HCT116 (cell line): ENCODE measurements at regions not wholly inside any gene's neighbourhood (a gene's known extent, or its start where the extent isn't known, plus 50 kb on each side); places are given as distances from the start of the nearest gene placed in this dataset.

Experiments used
- ATAC-seq: fragments of 200-7000 bp; cut with Tn5 transposase; 2 replicates; pipeline ENCODE4 v1.9.1; 2020; ENCODE audit warnings: mild to moderate bottlenecking, moderate library complexity
- BruUV-seq: library from RNA; stranded (reverse); fragments of 400-500 nt; replicated peaks from 2 replicates; lab custom pipeline; 2021; lab: Mats Ljungman, UMichigan
- CTCF ChIA-PET: fragments of 300-600 bp; sonication (Branson Sonifier 250); formaldehyde crosslinking; loops from one replicate; lab custom pipeline; 2021; ENCODE audit warnings: antibody characterized with exemption; lab: Charles Lee
- POLR2A ChIA-PET: fragments of 300-600, 350-600 bp; sonication (Branson Sonifier 250); formaldehyde crosslinking; loops from one replicate; lab custom pipeline; 2021; ENCODE audit warnings: antibody characterized with exemption; lab: Charles Lee
- RAD21 ChIA-PET, 2 experiments: fragments of 300-600 bp; sonication (Branson Sonifier 250); formaldehyde crosslinking; loops; one replicate each; lab custom pipeline; 2023; ENCODE audit warnings: low total read pairs in 2 of 2; ENCODE audit not compliant: uncharacterized antibody in 2 of 2, unreplicated experiment in 2 of 2, low non-redundant PET in 1 of 2; lab: Charles Lee
- DNase-seq: peaks from one replicate; pipeline ENCODE4 v3.0.0-alpha.2; 2010; ENCODE audit warnings: low read depth, low spot score
- H2AFZ ChIP-seq: fragments of 200-600 bp; shearing (Covaris generic), sonication (generic); 2 replicates; pipeline ENCODE4 v1.6.1; 2017; ENCODE audit warnings: low read depth, mixed run types, mixed read lengths, antibody characterized with exemption, low read length; ENCODE audit not compliant: poor library complexity, severe bottlenecking
- H3K27ac ChIP-seq: 2 replicates; pipeline ENCODE4 v1.5.1; 2012; ENCODE audit warnings: low read depth, low read length
- H3K27me3 ChIP-seq: fragments of 200-600 bp; sonication (generic); 2 replicates; pipeline ENCODE4 v1.6.1; 2016; ENCODE audit warnings: mixed run types, low read length, mixed read lengths; ENCODE audit not compliant: insufficient read depth
- H3K36me3 ChIP-seq, 2 experiments: fragments of 200-500 bp in 1 of 2; fragments of 200-600 bp in 1 of 2; sonication (Bioruptor generic) in 1 of 2; sonication (generic) in 1 of 2; 2 replicates each; pipeline versions ENCODE4 v1.5.1 to v1.6.1; 2014 to 2016; ENCODE audit warnings: low read length in 2 of 2, inconsistent platforms in 1 of 2, mixed read lengths in 1 of 2, mixed run types in 1 of 2; ENCODE audit not compliant: insufficient read depth in 2 of 2, control insufficient read depth in 1 of 2
- H3K4me1 ChIP-seq, 2 experiments: fragments of 200-600 bp in 1 of 2; sonication (generic) in 1 of 2; 2 replicates each; pipeline versions ENCODE4 v1.5.1 to v1.6.1; 2012 to 2017; ENCODE audit warnings: low read length in 2 of 2, inconsistent platforms in 1 of 2, mild to moderate bottlenecking in 1 of 2, mixed read lengths in 1 of 2, mixed run types in 1 of 2, moderate library complexity in 1 of 2; ENCODE audit not compliant: insufficient read depth in 2 of 2, control insufficient read depth in 1 of 2
- H3K4me2 ChIP-seq: fragments of 200-600 bp; sonication (generic); 2 replicates; pipeline ENCODE4 v1.6.1; 2017; ENCODE audit warnings: mixed run types, low read length, mixed read lengths
- H3K4me3 ChIP-seq, 2 experiments: fragments of 200-600 bp in 1 of 2; sonication (generic) in 1 of 2; replicated peaks in 1 of 2; 2 replicates each; pipeline ENCODE4 v1.5.1; 2011 to 2016; ENCODE audit warnings: low read length in 2 of 2, control low read depth in 1 of 2, low read depth in 1 of 2, mild to moderate bottlenecking in 1 of 2, mixed read lengths in 1 of 2, mixed run types in 1 of 2
- H3K79me2 ChIP-seq: fragments of 200-600 bp; sonication (generic); 2 replicates; pipeline ENCODE4 v1.6.1; 2017; ENCODE audit warnings: mild to moderate bottlenecking, mixed run types, low read length, moderate library complexity, mixed read lengths; ENCODE audit not compliant: insufficient read depth
- H3K9ac ChIP-seq: fragments of 200-600 bp; sonication (generic); 2 replicates; pipeline ENCODE4 v1.6.1; 2016; ENCODE audit warnings: low read length, mixed read lengths
- H3K9me2 ChIP-seq: fragments of 200-600 bp; sonication (generic), shearing (Covaris generic); 2 replicates; pipeline ENCODE4 v1.6.1; 2017; ENCODE audit warnings: mixed run types, mild to moderate bottlenecking, moderate library complexity; ENCODE audit not compliant: insufficient read depth
- H3K9me3 ChIP-seq, 2 experiments: fragments of 200-500 bp in 1 of 2; fragments of 200-600 bp in 1 of 2; sonication (Bioruptor generic) in 1 of 2; sonication (generic) in 1 of 2; 2 replicates each; pipeline ENCODE4 v1.6.1; 2014 to 2017; ENCODE audit warnings: low read length in 2 of 2, mixed read lengths in 2 of 2, inconsistent platforms in 1 of 2, low read depth in 1 of 2, mild to moderate bottlenecking in 1 of 2, mixed run types in 1 of 2, moderate library complexity in 1 of 2; ENCODE audit not compliant: control insufficient read depth in 1 of 2, insufficient read depth in 1 of 2
- H4K20me1 ChIP-seq: fragments of 200-600 bp; sonication (generic), shearing (Covaris generic); 2 replicates; pipeline ENCODE4 v1.6.1; 2017; ENCODE audit warnings: mixed run types, mild to moderate bottlenecking, moderate library complexity; ENCODE audit not compliant: insufficient read depth
- ATF3 ChIP-seq: IDR thresholded peaks from 2 replicates; pipeline ENCODE4 v1.6.1; 2012
- CBX3 ChIP-seq: IDR thresholded peaks from 2 replicates; pipeline ENCODE4 v1.6.1; 2012; ENCODE audit warnings: low read depth
- CEBPB ChIP-seq: IDR thresholded peaks from 2 replicates; pipeline ENCODE4 v1.6.1; 2012; ENCODE audit warnings: low read depth
- CTCF ChIP-seq, 3 experiments: fragments of 200-600 bp in 1 of 3; sonication (generic) in 1 of 3; IDR thresholded peaks in 2 of 3; conservative IDR thresholded peaks in 1 of 3; 2 replicates each; pipeline ENCODE4 v1.5.1; 2012 to 2017; ENCODE audit warnings: low read depth in 2 of 3, low read length in 2 of 3, antibody characterized with exemption in 1 of 3, borderline replicate concordance in 1 of 3, control low read depth in 1 of 3, mild to moderate bottlenecking in 1 of 3, mixed read lengths in 1 of 3, mixed run types in 1 of 3, moderate library complexity in 1 of 3; ENCODE audit not compliant: insufficient read depth in 1 of 3
- EGR1 ChIP-seq: IDR thresholded peaks from 2 replicates; pipeline ENCODE4 v1.6.1; 2012; ENCODE audit warnings: low read depth
- ELF1 ChIP-seq: IDR thresholded peaks from 2 replicates; pipeline ENCODE4 v1.6.1; 2012; ENCODE audit warnings: low read depth, borderline replicate concordance
- EZH2 ChIP-seq: fragments of 200-600 bp; sonication (generic); IDR thresholded peaks from 2 replicates; pipeline ENCODE4 v1.6.1; 2017; ENCODE audit warnings: antibody characterized with exemption, mixed run types
- FOSL1 ChIP-seq: IDR thresholded peaks from 2 replicates; pipeline ENCODE4 v1.6.1; 2012; ENCODE audit warnings: low read depth
- JUND ChIP-seq: IDR thresholded peaks from 2 replicates; pipeline ENCODE4 v1.6.1; 2012
- POLR2A ChIP-seq: IDR thresholded peaks from 2 replicates; pipeline ENCODE4 v1.7.0; 2011; ENCODE audit warnings: borderline replicate concordance; ENCODE audit not compliant: insufficient read depth, insufficient read length; ENCODE audit errors: extremely low read depth
- POLR2AphosphoS5 ChIP-seq: IDR thresholded peaks from 2 replicates; pipeline ENCODE4 v1.6.1; 2011; ENCODE audit warnings: mild to moderate bottlenecking, low read depth, low read length, moderate library complexity
- RAD21 ChIP-seq: IDR thresholded peaks from 2 replicates; pipeline ENCODE4 v1.6.1; 2012; ENCODE audit warnings: low read depth, mild to moderate bottlenecking
- SIN3A ChIP-seq: IDR thresholded peaks from 2 replicates; pipeline ENCODE4 v1.6.1; 2012; ENCODE audit warnings: low read depth
- SP1 ChIP-seq: IDR thresholded peaks from 2 replicates; pipeline ENCODE4 v1.6.1; 2012; ENCODE audit warnings: low read depth
- TCF7L2 ChIP-seq: IDR thresholded peaks from 2 replicates; pipeline ENCODE4 v1.7.0; 2011; ENCODE audit warnings: borderline replicate concordance, inconsistent platforms; ENCODE audit not compliant: insufficient read depth, insufficient read length; ENCODE audit errors: extremely low read depth
- YY1 ChIP-seq: IDR thresholded peaks from 2 replicates; pipeline ENCODE4 v1.6.1; 2011; ENCODE audit warnings: low read length, low read depth, moderate library complexity, mild to moderate bottlenecking; ENCODE audit not compliant: insufficient replicate concordance; ENCODE audit errors: extremely low read depth
- ZBTB33 ChIP-seq: IDR thresholded peaks from 2 replicates; pipeline ENCODE4 v1.6.1; 2011; ENCODE audit warnings: mild to moderate bottlenecking, low read length, moderate library complexity; ENCODE audit not compliant: insufficient replicate concordance; ENCODE audit errors: extremely low read depth
- ZFX ChIP-seq: fragments of 450-650 bp; IDR thresholded peaks from 2 replicates; pipeline ENCODE4 v1.6.1; 2017
- intact Hi-C: fragments of 100-400 bp; cut with micrococcal nuclease; formaldehyde crosslinking; loops from 2 replicates; pipeline ENCODE4 v1.10.0; 2022
- TF ChIP-seq, protein P1 (sequence below): IDR thresholded peaks from 2 replicates; pipeline ENCODE4 v1.6.1; 2012; ENCODE audit warnings: low read depth
- TF ChIP-seq, protein P2 (sequence below): IDR thresholded peaks from 2 replicates; pipeline ENCODE4 v1.6.1; 2012

DNA sequence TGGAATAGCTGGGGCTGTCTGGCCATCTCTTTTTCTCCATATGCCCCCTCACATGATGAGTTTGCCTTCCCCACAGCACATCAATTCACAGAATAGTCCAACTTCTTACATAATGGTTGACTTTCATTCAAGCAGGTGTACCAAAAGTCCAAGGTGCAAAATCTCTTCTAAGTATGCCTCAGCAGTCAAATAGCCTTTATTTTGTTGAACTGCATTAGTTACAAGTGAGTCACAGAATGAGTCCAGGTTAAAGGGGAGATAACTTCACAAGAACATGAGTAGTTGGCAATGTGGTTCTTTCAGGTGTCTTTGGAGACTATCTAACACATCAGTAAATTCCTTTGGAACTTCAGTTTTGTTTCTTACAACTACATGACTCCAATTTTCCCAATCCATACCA, 672.5 kb downstream of the PRELID2 start:
- intact Hi-C loops = no loop called here
- no peak overlapping the region for H2AFZ ChIP-seq
- H3K4me1 ChIP-seq = no peaks in the 10 kb centered on the region
- no peak for DNase-seq
- H3K4me3 ChIP-seq = no peak overlapping the region
- no peaks in the 10 kb centered on the region for H4K20me1 ChIP-seq
- RAD21 ChIA-PET = no interaction called here
- POLR2A ChIA-PET = no interaction called here
- H3K36me3 ChIP-seq = no peaks in the 10 kb centered on the region
- no peaks in the 10 kb centered on the region for H3K9me3 ChIP-seq
- no peak overlapping the region for H3K27ac ChIP-seq
- no peaks in the 10 kb centered on the region for H3K79me2 ChIP-seq
- H3K9ac ChIP-seq = no peak overlapping the region
- H3K9me2 ChIP-seq = no peaks in the 10 kb centered on the region
- TF ChIP-seq YY1 = no peak
- TF ChIP-seq ELF1 = no peak
- TF ChIP-seq ZFX = no peak
- TF ChIP-seq SIN3A = no peak
- TF ChIP-seq FOSL1 = no peak
- TF ChIP-seq CEBPB = no peak
- no peak for TF ChIP-seq POLR2A
- TF ChIP-seq RAD21 = no peak
- TF ChIP-seq, protein P1, sequence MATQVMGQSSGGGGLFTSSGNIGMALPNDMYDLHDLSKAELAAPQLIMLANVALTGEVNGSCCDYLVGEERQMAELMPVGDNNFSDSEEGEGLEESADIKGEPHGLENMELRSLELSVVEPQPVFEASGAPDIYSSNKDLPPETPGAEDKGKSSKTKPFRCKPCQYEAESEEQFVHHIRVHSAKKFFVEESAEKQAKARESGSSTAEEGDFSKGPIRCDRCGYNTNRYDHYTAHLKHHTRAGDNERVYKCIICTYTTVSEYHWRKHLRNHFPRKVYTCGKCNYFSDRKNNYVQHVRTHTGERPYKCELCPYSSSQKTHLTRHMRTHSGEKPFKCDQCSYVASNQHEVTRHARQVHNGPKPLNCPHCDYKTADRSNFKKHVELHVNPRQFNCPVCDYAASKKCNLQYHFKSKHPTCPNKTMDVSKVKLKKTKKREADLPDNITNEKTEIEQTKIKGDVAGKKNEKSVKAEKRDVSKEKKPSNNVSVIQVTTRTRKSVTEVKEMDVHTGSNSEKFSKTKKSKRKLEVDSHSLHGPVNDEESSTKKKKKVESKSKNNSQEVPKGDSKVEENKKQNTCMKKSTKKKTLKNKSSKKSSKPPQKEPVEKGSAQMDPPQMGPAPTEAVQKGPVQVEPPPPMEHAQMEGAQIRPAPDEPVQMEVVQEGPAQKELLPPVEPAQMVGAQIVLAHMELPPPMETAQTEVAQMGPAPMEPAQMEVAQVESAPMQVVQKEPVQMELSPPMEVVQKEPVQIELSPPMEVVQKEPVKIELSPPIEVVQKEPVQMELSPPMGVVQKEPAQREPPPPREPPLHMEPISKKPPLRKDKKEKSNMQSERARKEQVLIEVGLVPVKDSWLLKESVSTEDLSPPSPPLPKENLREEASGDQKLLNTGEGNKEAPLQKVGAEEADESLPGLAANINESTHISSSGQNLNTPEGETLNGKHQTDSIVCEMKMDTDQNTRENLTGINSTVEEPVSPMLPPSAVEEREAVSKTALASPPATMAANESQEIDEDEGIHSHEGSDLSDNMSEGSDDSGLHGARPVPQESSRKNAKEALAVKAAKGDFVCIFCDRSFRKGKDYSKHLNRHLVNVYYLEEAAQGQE = no peak
- no peak for TF ChIP-seq ATF3
- TF ChIP-seq, protein P2, sequence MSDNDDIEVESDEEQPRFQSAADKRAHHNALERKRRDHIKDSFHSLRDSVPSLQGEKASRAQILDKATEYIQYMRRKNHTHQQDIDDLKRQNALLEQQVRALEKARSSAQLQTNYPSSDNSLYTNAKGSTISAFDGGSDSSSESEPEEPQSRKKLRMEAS = no peak
- no peak for TF ChIP-seq TCF7L2
- no peak for TF ChIP-seq EZH2
- TF ChIP-seq SP1 = no peak
- TF ChIP-seq CTCF (IDR thresholded peaks at IDR 0.05 in 2 of 3, conservative IDR thresholded peaks at IDR 0.05 in 1 of 3; ENCODE audit: borderline replicate concordance in 1 of 3, insufficient read depth in 1 of 3, low read depth in 2 of 3, low read length in 2 of 3) = no peak
- TF ChIP-seq ZBTB33 = no peak
- no peak for TF ChIP-seq CBX3
- TF ChIP-seq JUND = no peak
- TF ChIP-seq POLR2AphosphoS5 = no peak
- no peak for TF ChIP-seq EGR1
- peaks cover 55% of the 10 kb centered on the region for H3K27me3 ChIP-seq
- no peak for ATAC-seq
- H3K4me2 ChIP-seq = no peak overlapping the region
- CTCF ChIA-PET = no interaction called here
- BruUV-seq = no TSS peak
